ENCODE measurements at regions not wholly inside any gene's neighbourhood (a gene's known extent, or its start where the extent isn't known, plus 50 kb on each side); places are given as distances from the start of the nearest gene placed in this dataset.

GRCh38 chr4:19512086-19512485, 739.6 kb upstream of the SLIT2 start:
- intact Hi-C loops (cut with micrococcal nuclease; ENCODE audit: unreplicated experiment) (no loop called here), in situ Hi-C loops (cut with HindIII; ENCODE audit: extremely low pct_ligation_motif_present, low pct_unique_long_range_greater_than_20kb) (no loop called here)
- Histone ChIP-seq H3K9ac (ENCODE audit: insufficient read depth, low read depth, low read length) (no peak overlapping the region), H2AFZ (ENCODE audit: low read length) (no peak overlapping the region), H3K4me1 (ENCODE audit: insufficient read depth, low read length) (no peaks in the 10 kb centered on the region), H3K36me3 (replicated peaks in 1 of 2; ENCODE audit: control insufficient read depth in 1 of 2, insufficient read depth in 2 of 2, low read length in 2 of 2) (no peaks in the 10 kb centered on the region), H3K4me2 (ENCODE audit: low read depth, low read length) (no peak overlapping the region), H4K20me1 (ENCODE audit: insufficient read depth, low read length) (no peaks in the 10 kb centered on the region), H3K27me3 (ENCODE audit: control insufficient read depth in 1 of 2, insufficient read depth in 2 of 2, low read length in 2 of 2) (no peaks in the 10 kb centered on the region), H3K79me2 (ENCODE audit: insufficient read depth, low read length) (no peaks in the 10 kb centered on the region), H3K27ac (ENCODE audit: extremely low read length, insufficient read depth, low read length) (no peak overlapping the region), H3K9me3 (ENCODE audit: low read length) (peaks cover 87% of the 10 kb centered on the region), H3K4me3 (replicated peaks in 1 of 3; ENCODE audit: insufficient read depth in 1 of 3, low read depth in 2 of 3, low read length in 3 of 3) (no peak overlapping the region)
- CTCF ChIA-PET (ENCODE audit: low intra/inter-chr PET ratio, low total read pairs) = no interaction called here
- no TSS peak for BruUV-seq (replicated peaks)
- FAIRE-seq (no peak), ATAC-seq (no peak), DNase-seq (ENCODE audit: low spot score) (no peak)
- POLR2A ChIA-PET = no interaction called here
- WGBS (ENCODE audit: low lambda C conversion rate) = 0% methylated on average over 1 of the region's 1 CpG
- no peak for TF ChIP-seq ZNF773 (CRISPR knock-in tag; IDR thresholded peaks at IDR 0.05; ENCODE audit: borderline replicate concordance)
- TF ChIP-seq RBM22 (optimal IDR thresholded peaks at IDR 0.05; ENCODE audit: low read length) = no peak
- TF ChIP-seq EHMT2 (IDR thresholded peaks at IDR 0.05; ENCODE audit: borderline replicate concordance, low read depth, low read length) = no peak
- TF ChIP-seq HMGXB4 (CRISPR knock-in tag; IDR thresholded peaks at IDR 0.05; ENCODE audit: borderline replicate concordance in 1 of 2, low read depth in 1 of 2) = no peak
- no peak for TF ChIP-seq GPN1 (CRISPR knock-in tag; IDR thresholded peaks at IDR 0.05; ENCODE audit: borderline replicate concordance)
- no peak for TF ChIP-seq ZFYVE20 (CRISPR knock-in tag; IDR thresholded peaks at IDR 0.05; ENCODE audit: borderline replicate concordance, low read depth)
- no peak for TF ChIP-seq DMTF1 (CRISPR knock-in tag; IDR thresholded peaks at IDR 0.05)
- TF ChIP-seq ZNF430 (CRISPR knock-in tag; IDR thresholded peaks at IDR 0.05) = no peak
- TF ChIP-seq FOXA1 (IDR thresholded peaks at IDR 0.05) = no peak
- TF ChIP-seq FOXA1 (CRISPR knock-in tag; IDR thresholded peaks at IDR 0.05) = no peak
- no peak for TF ChIP-seq SOX6 (IDR thresholded peaks at IDR 0.05)
- TF ChIP-seq SOX6 (CRISPR knock-in tag; IDR thresholded peaks at IDR 0.05) = no peak
- no peak for TF ChIP-seq ZNF768 (CRISPR knock-in tag; IDR thresholded peaks at IDR 0.05)
- TF ChIP-seq MEIS1 (CRISPR knock-in tag; IDR thresholded peaks at IDR 0.05; ENCODE audit: borderline replicate concordance) = no peak
- no peak for TF ChIP-seq ARID4A (CRISPR knock-in tag; IDR thresholded peaks at IDR 0.05; ENCODE audit: borderline replicate concordance)
- TF ChIP-seq NONO (IDR thresholded peaks at IDR 0.05) = no peak
- TF ChIP-seq NONO (CRISPR knock-in tag; conservative IDR thresholded peaks at IDR 0.05) = no peak
- no peak for TF ChIP-seq ZNF781 (CRISPR knock-in tag; IDR thresholded peaks at IDR 0.05; ENCODE audit: borderline replicate concordance, not compliant biosample characterization)

Measured in HepG2 (cell line).